ENCODE measurements at regions not wholly inside any gene's neighbourhood (a gene's known extent, or its start where the extent isn't known, plus 50 kb on each side); places are given as distances from the start of the nearest gene placed in this dataset.

DNA sequence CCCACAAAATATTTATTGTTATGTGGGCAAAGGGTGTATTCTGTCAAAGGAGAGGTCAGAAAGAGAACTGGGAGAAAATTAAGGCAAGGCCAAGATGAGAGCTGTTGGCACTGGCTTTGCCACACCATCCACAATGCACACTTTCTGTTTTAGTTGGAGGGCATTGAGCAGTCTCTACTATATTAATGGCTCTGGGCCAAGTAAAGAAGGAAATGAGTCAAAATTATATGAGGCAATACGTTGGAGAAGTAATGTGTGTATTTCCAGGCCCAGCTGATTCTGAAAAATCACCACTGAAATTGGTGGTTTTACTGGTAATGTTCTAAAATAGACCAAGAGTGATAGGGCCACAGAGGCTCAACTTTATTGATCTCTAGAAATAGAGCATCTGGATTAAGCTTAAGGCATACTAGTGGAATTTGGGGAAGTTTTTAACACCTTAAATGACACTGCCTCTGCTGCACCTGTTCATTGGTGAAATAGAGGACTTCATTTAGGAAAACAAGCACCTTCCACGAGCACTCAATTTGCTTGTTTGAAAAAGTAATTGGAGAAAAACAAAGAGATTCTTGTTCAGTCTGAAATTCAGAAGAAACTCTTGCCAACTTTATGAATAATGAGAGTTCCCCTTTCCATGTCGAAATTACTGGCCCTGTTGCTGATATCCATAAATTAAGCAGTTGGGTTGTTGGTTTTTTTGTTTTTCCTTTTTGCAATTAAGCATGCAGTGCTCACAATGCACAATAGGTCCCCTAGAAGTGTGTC, 424.9 kb downstream of the ADGRL2 start:
- Mint-ChIP-seq H3K27ac (no peak overlapping the region), H3K4me1 (peaks cover 30% of the 10 kb centered on the region), H3K9me3 (peaks cover 2% of the 10 kb centered on the region), H3K36me3 (no peaks in the 10 kb centered on the region), H3K27me3 (ENCODE audit: insufficient read depth, low read depth) (no peaks in the 10 kb centered on the region), H3K4me3 (no peak overlapping the region)
- Histone ChIP-seq H3K27ac (no peak overlapping the region), H3K4me2 (no peak overlapping the region), H3K27me3 (no peaks in the 10 kb centered on the region), H3K36me3 (no peaks in the 10 kb centered on the region), H2AFZ (replicated peaks) (peak overlapping the region; percentile 19), H3K4me3 (no peak overlapping the region), H3K9ac (no peak overlapping the region), H3F3A (ENCODE audit: low read depth) (peaks cover 2% of the 10 kb centered on the region), H3K4me1 (peaks cover 27% of the 10 kb centered on the region), H3K79me2 (ENCODE audit: low read depth) (no peaks in the 10 kb centered on the region), H4K20me1 (ENCODE audit: low read depth) (no peaks in the 10 kb centered on the region), H3K9me3 (ENCODE audit: low read depth) (no peaks in the 10 kb centered on the region)
- DNase-seq (ENCODE audit: low spot score): no peak
- no peak for TF ChIP-seq EZH2phosphoT487 (IDR thresholded peaks at IDR 0.05)
- TF ChIP-seq, protein P1, sequence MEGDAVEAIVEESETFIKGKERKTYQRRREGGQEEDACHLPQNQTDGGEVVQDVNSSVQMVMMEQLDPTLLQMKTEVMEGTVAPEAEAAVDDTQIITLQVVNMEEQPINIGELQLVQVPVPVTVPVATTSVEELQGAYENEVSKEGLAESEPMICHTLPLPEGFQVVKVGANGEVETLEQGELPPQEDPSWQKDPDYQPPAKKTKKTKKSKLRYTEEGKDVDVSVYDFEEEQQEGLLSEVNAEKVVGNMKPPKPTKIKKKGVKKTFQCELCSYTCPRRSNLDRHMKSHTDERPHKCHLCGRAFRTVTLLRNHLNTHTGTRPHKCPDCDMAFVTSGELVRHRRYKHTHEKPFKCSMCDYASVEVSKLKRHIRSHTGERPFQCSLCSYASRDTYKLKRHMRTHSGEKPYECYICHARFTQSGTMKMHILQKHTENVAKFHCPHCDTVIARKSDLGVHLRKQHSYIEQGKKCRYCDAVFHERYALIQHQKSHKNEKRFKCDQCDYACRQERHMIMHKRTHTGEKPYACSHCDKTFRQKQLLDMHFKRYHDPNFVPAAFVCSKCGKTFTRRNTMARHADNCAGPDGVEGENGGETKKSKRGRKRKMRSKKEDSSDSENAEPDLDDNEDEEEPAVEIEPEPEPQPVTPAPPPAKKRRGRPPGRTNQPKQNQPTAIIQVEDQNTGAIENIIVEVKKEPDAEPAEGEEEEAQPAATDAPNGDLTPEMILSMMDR (IDR thresholded peaks at IDR 0.05): no peak
- TF ChIP-seq EZH2 (IDR thresholded peaks at IDR 0.05): no peak

DNA sequence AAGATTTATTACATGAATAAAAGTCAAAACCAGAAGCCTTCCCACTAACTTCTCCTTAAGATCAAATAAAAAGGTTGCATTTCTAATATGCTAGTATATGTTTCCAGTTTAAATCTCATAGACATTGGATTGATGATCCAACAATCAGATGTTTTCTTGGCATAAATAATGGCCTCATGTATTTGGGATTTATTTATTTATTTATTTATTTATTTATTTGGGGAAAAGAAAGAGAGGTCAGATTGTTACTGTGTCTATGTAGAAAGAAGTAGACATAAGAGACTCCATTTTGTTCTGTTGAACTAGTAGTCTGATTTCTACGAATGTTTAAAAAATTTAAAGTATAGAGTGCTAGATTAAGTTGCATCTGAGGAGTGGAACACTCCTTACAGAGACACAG, 422.4 kb downstream of the ADGRL2 start:
- Histone ChIP-seq H3K36me3 (no peaks in the 10 kb centered on the region), H3K9ac (no peak overlapping the region), H3K27me3 (no peaks in the 10 kb centered on the region), H3K9me3 (ENCODE audit: low read depth) (no peaks in the 10 kb centered on the region), H3K4me3 (no peak overlapping the region), H3F3A (ENCODE audit: low read depth) (peaks cover 3% of the 10 kb centered on the region), H3K4me1 (peaks cover 31% of the 10 kb centered on the region), H3K4me2 (no peak overlapping the region), H3K27ac (no peak overlapping the region), H3K79me2 (ENCODE audit: low read depth) (no peaks in the 10 kb centered on the region), H4K20me1 (ENCODE audit: low read depth) (no peaks in the 10 kb centered on the region), H2AFZ (replicated peaks) (no peak overlapping the region)
- no peak for DNase-seq (ENCODE audit: low spot score)
- Mint-ChIP-seq H3K4me1 (peaks cover 35% of the 10 kb centered on the region), H3K27me3 (ENCODE audit: insufficient read depth, low read depth) (no peaks in the 10 kb centered on the region), H3K27ac (no peak overlapping the region), H3K9me3 (peaks cover 2% of the 10 kb centered on the region), H3K36me3 (no peaks in the 10 kb centered on the region), H3K4me3 (no peak overlapping the region)
- TF ChIP-seq EZH2phosphoT487 (IDR thresholded peaks at IDR 0.05) (no peak), EZH2 (IDR thresholded peaks at IDR 0.05) (no peak)

DNA sequence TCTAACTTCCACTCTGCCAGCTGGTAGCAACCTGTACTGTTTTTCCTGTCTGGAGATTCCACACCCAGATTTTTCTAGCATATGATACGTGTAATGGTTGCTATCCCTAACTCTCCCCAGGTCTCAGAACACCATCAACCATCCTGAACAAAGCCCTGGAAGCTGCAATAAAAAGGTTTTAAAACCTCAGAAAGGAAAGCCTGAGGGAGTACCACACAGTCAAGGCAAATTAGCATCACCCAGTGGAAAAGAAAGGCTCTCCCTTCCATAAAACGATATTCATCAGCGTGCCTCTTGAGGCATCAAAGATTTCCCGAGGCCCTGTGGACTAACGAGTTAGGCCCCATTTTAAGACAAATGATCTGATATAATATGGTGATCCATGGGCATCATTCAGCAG, 421.0 kb downstream of the ADGRL2 start:
- Histone ChIP-seq H3K9me3 (ENCODE audit: low read depth) (no peaks in the 10 kb centered on the region), H3K9ac (no peak overlapping the region), H3K4me3 (no peak overlapping the region), H3K4me2 (no peak overlapping the region), H3K4me1 (peaks cover 21% of the 10 kb centered on the region), H2AFZ (replicated peaks) (no peak overlapping the region), H3K36me3 (no peaks in the 10 kb centered on the region), H3F3A (ENCODE audit: low read depth) (peaks cover 3% of the 10 kb centered on the region), H3K27ac (no peak overlapping the region), H3K27me3 (no peaks in the 10 kb centered on the region), H4K20me1 (ENCODE audit: low read depth) (no peaks in the 10 kb centered on the region), H3K79me2 (ENCODE audit: low read depth) (no peaks in the 10 kb centered on the region)
- H3K4me1 Mint-ChIP-seq: peaks cover 30% of the 10 kb centered on the region
- H3K27me3 Mint-ChIP-seq (ENCODE audit: insufficient read depth, low read depth): no peaks in the 10 kb centered on the region
- no peak overlapping the region for H3K4me3 Mint-ChIP-seq
- H3K27ac Mint-ChIP-seq: no peak overlapping the region
- no peak for DNase-seq (ENCODE audit: low spot score)
- TF ChIP-seq, protein P1 (IDR thresholded peaks at IDR 0.05): no peak
- TF ChIP-seq EZH2 (IDR thresholded peaks at IDR 0.05) (no peak), EZH2phosphoT487 (IDR thresholded peaks at IDR 0.05) (no peak)
- H3K9me3 Mint-ChIP-seq: peaks cover 2% of the 10 kb centered on the region
- H3K36me3 Mint-ChIP-seq: no peaks in the 10 kb centered on the region

DNA sequence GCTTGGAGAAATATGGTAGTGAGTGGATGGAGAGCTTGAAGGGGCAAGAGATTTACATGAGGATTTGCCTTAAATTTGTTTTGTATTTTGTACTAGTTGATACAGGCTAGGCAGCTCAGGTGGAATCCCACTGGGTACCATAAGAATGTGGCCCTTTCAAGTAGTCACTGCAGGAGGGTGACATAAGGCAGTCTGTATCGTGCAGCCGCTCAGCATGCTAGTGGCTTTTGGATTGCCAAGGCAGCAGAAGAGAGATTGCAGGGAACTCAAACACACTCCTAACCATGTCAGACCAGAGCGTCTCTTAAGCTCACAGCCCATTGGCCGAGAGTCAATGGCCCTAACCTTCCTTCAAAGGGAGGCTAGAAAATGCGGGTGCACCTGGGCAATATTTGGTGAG, 420.0 kb downstream of the ADGRL2 start:
- H3K27ac ChIP-seq: no peak overlapping the region
- no peak overlapping the region for H3K4me2 ChIP-seq
- Mint-ChIP-seq H3K9me3 (peaks cover 2% of the 10 kb centered on the region), H3K27ac (no peak overlapping the region), H3K4me3 (no peak overlapping the region), H3K36me3 (no peaks in the 10 kb centered on the region), H3K27me3 (ENCODE audit: insufficient read depth, low read depth) (no peaks in the 10 kb centered on the region), H3K4me1 (peaks cover 26% of the 10 kb centered on the region)
- H3K36me3 ChIP-seq: no peaks in the 10 kb centered on the region
- no peak overlapping the region for H2AFZ ChIP-seq (replicated peaks)
- no peak for TF ChIP-seq EZH2 (IDR thresholded peaks at IDR 0.05)
- TF ChIP-seq, protein P1 (IDR thresholded peaks at IDR 0.05): no peak
- no peak for TF ChIP-seq EZH2phosphoT487 (IDR thresholded peaks at IDR 0.05)
- no peaks in the 10 kb centered on the region for H3K79me2 ChIP-seq (ENCODE audit: low read depth)
- no peaks in the 10 kb centered on the region for H3K9me3 ChIP-seq (ENCODE audit: low read depth)
- no peak overlapping the region for H3K9ac ChIP-seq
- H4K20me1 ChIP-seq (ENCODE audit: low read depth): no peaks in the 10 kb centered on the region
- no peak overlapping the region for H3K4me3 ChIP-seq
- peaks cover 3% of the 10 kb centered on the region for H3F3A ChIP-seq (ENCODE audit: low read depth)
- H3K4me1 ChIP-seq: peaks cover 14% of the 10 kb centered on the region
- DNase-seq (ENCODE audit: low spot score): peak; percentile 20
- no peaks in the 10 kb centered on the region for H3K27me3 ChIP-seq
